A549 (cell line): ENCODE measurements at regions not wholly inside any gene's neighbourhood (a gene's known extent, or its start where the extent isn't known, plus 50 kb on each side); places are given as distances from the start of the nearest gene placed in this dataset.

Experiments used
- ATAC-seq, 2 experiments: fragments of 200-7000 bp in 1 of 2; fragments of >200 bp in 1 of 2; cut with Nextera tagmentation in 1 of 2; cut with Tn5 transposase in 1 of 2; 3 replicates each; pipeline versions ENCODE4 v1.8.0 to v1.9.1; 2018 to 2020; ENCODE audit warnings: mild to moderate bottlenecking in 1 of 2, moderate library complexity in 1 of 2
- CTCF ChIA-PET: fragments of 300-600 bp; sonication (Branson Sonifier 250); formaldehyde crosslinking; extraction: SDS; loops from one replicate; lab custom pipeline; 2021; ENCODE audit warnings: antibody characterized with exemption, inconsistent platforms; lab: Yijun Ruan, JAX
- POLR2A ChIA-PET: fragments of 350-600 bp; formaldehyde crosslinking; extraction: SDS; loops from one replicate; lab custom pipeline; 2021; ENCODE audit warnings: antibody characterized with exemption, inconsistent platforms; lab: Yijun Ruan, JAX
- DNase-seq, 2 experiments: peaks; one replicate each; pipeline versions ENCODE4 v3.0.0 to v3.0.0-alpha.2; 2011 to 2016; ENCODE audit warnings: low read depth in 1 of 2, low spot score in 1 of 2
- FAIRE-seq: peaks from 2 replicates; lab custom pipeline; 2011; peaks lifted over from hg19 to GRCh38; lab: Jason Lieb, UNC
- H3K27ac ChIP-seq, 2 experiments: fragments of >200 bp; sonication (Bioruptor Twin); formaldehyde crosslinking; 3 replicates each; pipeline ENCODE4 v1.5.1; 2016 to 2017
- H3K4me1 ChIP-seq: fragments of >200 bp; sonication (Bioruptor Twin); formaldehyde crosslinking; 3 replicates; pipeline ENCODE4 v1.6.1; 2016
- H3K4me2 ChIP-seq: fragments of >200 bp; sonication (Bioruptor Twin); formaldehyde crosslinking; 3 replicates; pipeline ENCODE4 v1.6.1; 2016
- H3K4me3 ChIP-seq: fragments of >200 bp; sonication (Bioruptor Twin); formaldehyde crosslinking; 3 replicates; pipeline ENCODE4 v1.5.1; 2016
- H3K9me3 ChIP-seq: fragments of >200 bp; sonication (Bioruptor Twin); formaldehyde crosslinking; 3 replicates; pipeline ENCODE4 v1.6.1; 2016
- CEBPB ChIP-seq, 2 experiments: fragments of >200 bp in 1 of 2; sonication (Bioruptor Twin) in 1 of 2; formaldehyde crosslinking in 1 of 2; IDR thresholded peaks; 2 replicates each; pipeline ENCODE4 v1.6.1; 2012 to 2016
- CTCF ChIP-seq: fragments of >200 bp; sonication (Bioruptor Twin); formaldehyde crosslinking; IDR thresholded peaks from 3 replicates; pipeline ENCODE4 v1.5.1; 2016
- E2F6 ChIP-seq: IDR thresholded peaks from 2 replicates; pipeline ENCODE4 v1.6.1; 2012; ENCODE audit warnings: low read depth, borderline replicate concordance
- FOSL2 ChIP-seq, 2 experiments: fragments of 450-650 bp in 1 of 2; fragments of >200 bp in 1 of 2; sonication (Bioruptor Twin) in 1 of 2; formaldehyde crosslinking; IDR thresholded peaks; 2 replicates each; pipeline versions ENCODE4 v1.5.0 to v1.6.1; 2016 to 2020; ENCODE audit warnings: mild to moderate bottlenecking in 1 of 2, moderate library complexity in 1 of 2
- GATA3 ChIP-seq: IDR thresholded peaks from 2 replicates; pipeline ENCODE4 v1.6.1; 2012; ENCODE audit warnings: borderline replicate concordance
- HOXB13 ChIP-seq: fragments of 250-450 bp; sonication (Bioruptor Pico); IDR thresholded peaks from 2 replicates; pipeline ENCODE4 v1.5.0; 2020; ENCODE audit warnings: low read depth, mild to moderate bottlenecking, moderate library complexity
- JUN ChIP-seq, 2 experiments: fragments of >200 bp; sonication (Bioruptor Twin); formaldehyde crosslinking; IDR thresholded peaks; 2 replicates in 1 of 2; 3 replicates in 1 of 2; pipeline ENCODE4 v1.6.1; 2016 to 2017
- KDM5A ChIP-seq: fragments of 200-600 bp; sonication (generic); IDR thresholded peaks from 2 replicates; pipeline ENCODE4 v1.6.1; 2016; ENCODE audit warnings: antibody characterized with exemption, mild to moderate bottlenecking
- NPAS2 ChIP-seq: fragments of 250-450 bp; sonication (Bioruptor Pico); IDR thresholded peaks from 2 replicates; pipeline ENCODE4 v1.8.0; 2022; ENCODE audit warnings: mild to moderate bottlenecking, moderate library complexity, borderline replicate concordance
- PBX3 ChIP-seq: IDR thresholded peaks from 2 replicates; pipeline ENCODE4 v1.6.1; 2012
- PHF8 ChIP-seq: fragments of 200-600 bp; sonication (generic); IDR thresholded peaks from 2 replicates; pipeline ENCODE4 v1.6.1; 2016; ENCODE audit warnings: low read depth, mild to moderate bottlenecking, antibody characterized with exemption, moderate library complexity, borderline replicate concordance
- POLR2AphosphoS2 ChIP-seq: conservative IDR thresholded peaks from 2 replicates; pipeline ENCODE4 v1.6.1; 2012; ENCODE audit warnings: low read length, improper control_type of control experiment, inconsistent platforms
- RAD21 ChIP-seq, 2 experiments: fragments of >200 bp in 1 of 2; sonication (Bioruptor Twin) in 1 of 2; formaldehyde crosslinking in 1 of 2; IDR thresholded peaks in 1 of 2; conservative IDR thresholded peaks in 1 of 2; 2 replicates in 1 of 2; 3 replicates in 1 of 2; pipeline ENCODE4 v1.6.1; 2012 to 2018; ENCODE audit warnings: inconsistent platforms in 1 of 2
- RFX5 ChIP-seq: fragments of 450-650 bp; IDR thresholded peaks from 2 replicates; pipeline ENCODE4 v1.7.1; 2014; ENCODE audit warnings: antibody characterized with exemption, mild to moderate bottlenecking, moderate library complexity
- RNF2 ChIP-seq: fragments of 200-600 bp; sonication (generic); IDR thresholded peaks from 2 replicates; pipeline ENCODE4 v1.6.1; 2016; ENCODE audit warnings: low read depth, mild to moderate bottlenecking, antibody characterized with exemption, moderate library complexity, borderline replicate concordance
- SMC3 ChIP-seq: fragments of >200 bp; sonication (Bioruptor Twin); formaldehyde crosslinking; IDR thresholded peaks from 3 replicates; pipeline ENCODE4 v1.6.1; 2018; ENCODE audit warnings: inconsistent platforms
- TP53 ChIP-seq: fragments of 250-450 bp; sonication (Bioruptor Pico); IDR thresholded peaks from 2 replicates; pipeline ENCODE4 v1.5.0; 2021; ENCODE audit warnings: mild to moderate bottlenecking, moderate library complexity
- ZFP36 ChIP-seq: fragments of 450-650 bp; IDR thresholded peaks from 2 replicates; pipeline ENCODE4 v1.6.1; 2014; ENCODE audit warnings: borderline replicate concordance; ENCODE audit not compliant: partially characterized antibody
- WGBS: methylation state at CpG from one replicate; pipeline ENCODE4 v1.1.6; 2017; ENCODE audit errors: missing lambda C conversion rate; 5-methylcytosine and 5-hydroxymethylcytosine counted together

GRCh38 chr7:80047856-80048459 lies 86.7 kb upstream of the GNAI1 start:
- POLR2A ChIA-PET = interaction anchor here (0.6 kb wide), 1 partner anchor 595 kb away, joined by 3 read pairs; the partner anchor contains the start of gene MAGI2

GRCh38 chr7:80047032-80047431 lies 87.6 kb upstream of the GNAI1 start:
- CTCF ChIA-PET = interaction anchor here (0.6 to 3.2 kb wide), 10 partner anchors 9 to 1536 kb away, joined by 3 to 14 read pairs (median 4); no protein-coding TSS in a partner anchor
- WGBS = 90% methylated on average over 1 of the region's 1 CpG
- no peak overlapping the region for H3K27ac ChIP-seq

More at GRCh38 chr7:80047856-80048459, 86.7 kb upstream of the GNAI1 start:
- CTCF ChIA-PET = interaction anchor here (0.6 to 3.2 kb wide), 15 partner anchors 8 to 1537 kb away, joined by 3 to 14 read pairs (median 4); no protein-coding TSS in a partner anchor
- ATAC-seq (peak in 1 of 2 experiments; percentile 73; a peak in 2 of 6 replicates), FAIRE-seq (peak; percentile 68), DNase-seq (peak in 1 of 2 experiments; percentile 10)
- Histone ChIP-seq H3K9me3 (peaks cover 11% of the 10 kb centered on the region; the same call in 1 of the 3 replicates), H3K4me2 (no peak overlapping the region), H3K4me3 (no peak overlapping the region), H3K4me1 (no peaks in the 10 kb centered on the region), H3K27ac (no peak overlapping the region)
- 2% methylated on average over 1 of the region's 1 CpG for WGBS
- no peak for TF ChIP-seq JUN (IDR thresholded peaks at IDR 0.05)
- TF ChIP-seq CEBPB (IDR thresholded peaks at IDR 0.05) = no peak
- peak; percentile 63 for TF ChIP-seq SMC3
- TF ChIP-seq TP53 (CRISPR knock-in tag) = no peak
- TF ChIP-seq RAD21 (conservative IDR thresholded peaks at IDR 0.05 in 1 of 2, IDR thresholded peaks at IDR 0.05 in 1 of 2) = peak; percentile 66 to 83
- TF ChIP-seq CTCF = peak; percentile 63
- TF ChIP-seq HOXB13 (CRISPR knock-in tag) = no peak

GRCh38 chr7:80044796-80045195 lies 89.8 kb upstream of the GNAI1 start:
- POLR2A ChIA-PET = no interaction called here
- Histone ChIP-seq H3K9me3 (peaks cover 11% of the 10 kb centered on the region; the same call in 1 of the 3 replicates), H3K4me1 (no peaks in the 10 kb centered on the region), H3K27ac (no peak overlapping the region), H3K4me2 (no peak overlapping the region), H3K4me3 (no peak overlapping the region)
- TF ChIP-seq RFX5 = no peak
- TF ChIP-seq RNF2 = no peak
- peak; percentile 84 for TF ChIP-seq ZFP36
- no peak for TF ChIP-seq PBX3
- TF ChIP-seq NPAS2 = no peak
- CTCF ChIA-PET = interaction anchor here (1.1 to 1.6 kb wide), 4 partner anchors 11 to 747 kb away, joined by 3 to 6 read pairs (median 5); no protein-coding TSS in a partner anchor
- no peak for FAIRE-seq
- ATAC-seq = no peak
- WGBS = 61% methylated on average over 4 of the region's 4 CpGs
- no peak for DNase-seq

More at GRCh38 chr7:80047032-80047431, 87.6 kb upstream of the GNAI1 start:
- Histone ChIP-seq H3K4me1 (no peaks in the 10 kb centered on the region), H3K9me3 (peaks cover 11% of the 10 kb centered on the region; the same call in 1 of the 3 replicates), H3K4me3 (no peak overlapping the region), H3K4me2 (no peak overlapping the region)
- TF ChIP-seq KDM5A (no peak), E2F6 (no peak), POLR2AphosphoS2 (no peak), PHF8 (no peak), GATA3 (no peak), FOSL2 (IDR thresholded peaks at IDR 0.05) (no peak), FOSL2 (CRISPR knock-in tag; IDR thresholded peaks at IDR 0.05) (no peak), RNF2 (no peak)
- no peak for DNase-seq
- POLR2A ChIA-PET = no interaction called here
- ATAC-seq = no peak
- FAIRE-seq = no peak
